ENCODE measurements at regions not wholly inside any gene's neighbourhood (a gene's known extent, or its start where the extent isn't known, plus 50 kb on each side); places are given as distances from the start of the nearest gene placed in this dataset.

DNA sequence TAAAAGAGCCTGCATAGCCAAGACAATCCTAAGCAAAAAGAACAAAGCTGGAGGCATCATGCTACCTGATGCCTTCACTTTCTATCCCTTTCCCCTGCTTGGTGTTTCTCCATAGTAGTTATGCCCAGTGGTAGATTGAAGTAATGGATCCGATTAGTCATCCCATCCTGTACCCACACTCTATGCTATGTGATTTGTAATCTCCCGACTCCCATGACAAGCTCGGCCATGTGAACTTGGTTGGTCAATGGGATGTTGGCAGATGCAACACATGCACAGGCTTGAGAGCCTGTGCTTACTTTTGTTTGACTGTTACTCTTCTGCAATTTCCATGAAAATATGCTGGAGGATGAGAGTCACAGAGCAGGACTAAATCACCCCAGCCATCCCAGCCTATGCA, 334.9 kb upstream of the DPH6 start:
- TF ChIP-seq, protein P1, sequence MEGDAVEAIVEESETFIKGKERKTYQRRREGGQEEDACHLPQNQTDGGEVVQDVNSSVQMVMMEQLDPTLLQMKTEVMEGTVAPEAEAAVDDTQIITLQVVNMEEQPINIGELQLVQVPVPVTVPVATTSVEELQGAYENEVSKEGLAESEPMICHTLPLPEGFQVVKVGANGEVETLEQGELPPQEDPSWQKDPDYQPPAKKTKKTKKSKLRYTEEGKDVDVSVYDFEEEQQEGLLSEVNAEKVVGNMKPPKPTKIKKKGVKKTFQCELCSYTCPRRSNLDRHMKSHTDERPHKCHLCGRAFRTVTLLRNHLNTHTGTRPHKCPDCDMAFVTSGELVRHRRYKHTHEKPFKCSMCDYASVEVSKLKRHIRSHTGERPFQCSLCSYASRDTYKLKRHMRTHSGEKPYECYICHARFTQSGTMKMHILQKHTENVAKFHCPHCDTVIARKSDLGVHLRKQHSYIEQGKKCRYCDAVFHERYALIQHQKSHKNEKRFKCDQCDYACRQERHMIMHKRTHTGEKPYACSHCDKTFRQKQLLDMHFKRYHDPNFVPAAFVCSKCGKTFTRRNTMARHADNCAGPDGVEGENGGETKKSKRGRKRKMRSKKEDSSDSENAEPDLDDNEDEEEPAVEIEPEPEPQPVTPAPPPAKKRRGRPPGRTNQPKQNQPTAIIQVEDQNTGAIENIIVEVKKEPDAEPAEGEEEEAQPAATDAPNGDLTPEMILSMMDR (IDR thresholded peaks at IDR 0.05), result no peak
- no peak for TF ChIP-seq EZH2 (IDR thresholded peaks at IDR 0.05)
- no peak for TF ChIP-seq EZH2phosphoT487 (IDR thresholded peaks at IDR 0.05)

All from neural progenitor cell (in vitro differentiated cells).